Fibroblast of mammary gland (primary cell): ENCODE measurements at regions not wholly inside any gene's neighbourhood (a gene's known extent, or its start where the extent isn't known, plus 50 kb on each side); places are given as distances from the start of the nearest gene placed in this dataset.

ENCODE experiments used
- DNase-seq: peaks from one replicate; pipeline ENCODE4 v3.0.0-alpha.2; 2010; ENCODE audit warnings: low read depth
- H3K4me3 ChIP-seq: 2 replicates; pipeline ENCODE4 v1.5.1; 2011; ENCODE audit warnings: low read depth, mild to moderate bottlenecking, low read length, moderate library complexity; ENCODE audit not compliant: control insufficient read depth
- CTCF ChIP-seq: conservative IDR thresholded peaks from 2 replicates; pipeline ENCODE4 v1.5.1; 2011; ENCODE audit warnings: low read depth, low read length, inconsistent platforms; ENCODE audit not compliant: control insufficient read depth, insufficient read depth

GRCh38 chr10:85152911-85153310 is 824.5 kb downstream of the CCSER2 start:
- no peak for DNase-seq
- H3K4me3 ChIP-seq, result no peak overlapping the region
- no peak for TF ChIP-seq CTCF

GRCh38 chr10:85157206-85157605 is 828.8 kb downstream of the CCSER2 start:
- H3K4me3 ChIP-seq, result no peak overlapping the region

GRCh38 chr10:85168243-85168642 is 839.9 kb downstream of the CCSER2 start:
- TF ChIP-seq CTCF, result no peak
- H3K4me3 ChIP-seq, result no peak overlapping the region
- no peak for DNase-seq

More at GRCh38 chr10:85157206-85157605, 828.8 kb downstream of the CCSER2 start:
- DNase-seq, result no peak
- TF ChIP-seq CTCF, result no peak

- DNase-seq, result no peak
- TF ChIP-seq CTCF, result no peak
- no peak overlapping the region for H3K4me3 ChIP-seq
Measured at GRCh38 chr10:85170026-85170425, 841.6 kb downstream of the CCSER2 start.

GRCh38 chr10:85175635-85176034 is 847.2 kb downstream of the CCSER2 start:
- no peak overlapping the region for H3K4me3 ChIP-seq
- no peak for DNase-seq
- TF ChIP-seq CTCF, result no peak

- H3K4me3 ChIP-seq, result no peak overlapping the region
- no peak for TF ChIP-seq CTCF
Measured at GRCh38 chr10:85177767-85178166, 849.4 kb downstream of the CCSER2 start.

GRCh38 chr10:85187047-85187446 is 858.7 kb downstream of the CCSER2 start:
- no peak for DNase-seq
- H3K4me3 ChIP-seq, result no peak overlapping the region
- TF ChIP-seq CTCF, result no peak

More at GRCh38 chr10:85177767-85178166, 849.4 kb downstream of the CCSER2 start:
- no peak for DNase-seq
